Omental fat pad (tissue), 3 donors: ENCODE measurements at regions not wholly inside any gene's neighbourhood (a gene's known extent, or its start where the extent isn't known, plus 50 kb on each side); places are given as distances from the start of the nearest gene placed in this dataset.

Experiments
- ATAC-seq: fragments of 150-250 bp; one replicate; pipeline ENCODE4 v1.9.1; 2016; ENCODE audit warnings: mild to moderate bottlenecking, moderate library complexity; ENCODE audit not compliant: low FRiP score
- DNase-seq: peaks from one replicate; pipeline ENCODE4 v3.0.0-alpha.2; 2019; ENCODE audit warnings: low spot score
- CTCF ChIP-seq, 3 donors: fragments of 450-650 bp; IDR thresholded peaks; one replicate each; pipeline ENCODE4 v1.5.1; 2016 to 2017; ENCODE audit warnings: antibody characterized with exemption in 3 of 3, mild to moderate bottlenecking in 3 of 3, moderate library complexity in 2 of 3

- no peak for TF ChIP-seq CTCF (IDR thresholded peaks at IDR 0.05)
- no peak for DNase-seq
- ATAC-seq = no peak
Observed at GRCh38 chr5:89922161-89922560, 487.4 kb downstream of the CETN3 start.

GRCh38 chr5:89917112-89917511 is 492.4 kb downstream of the CETN3 start:
- no peak for DNase-seq
- no peak for TF ChIP-seq CTCF (IDR thresholded peaks at IDR 0.05)
- no peak for ATAC-seq

- ATAC-seq (no peak), DNase-seq (no peak)
- no peak for TF ChIP-seq CTCF (IDR thresholded peaks at IDR 0.05)
Observed at GRCh38 chr5:89916131-89916530, 493.4 kb downstream of the CETN3 start.

GRCh38 chr5:89908876-89909275 is 500.7 kb downstream of the CETN3 start:
- ATAC-seq (no peak), DNase-seq (no peak)
- no peak for TF ChIP-seq CTCF (IDR thresholded peaks at IDR 0.05)

- DNase-seq (no peak), ATAC-seq (no peak)
- TF ChIP-seq CTCF (IDR thresholded peaks at IDR 0.05) = no peak
Observed at GRCh38 chr5:89904442-89904841, 505.1 kb downstream of the CETN3 start.

- no peak for TF ChIP-seq CTCF (IDR thresholded peaks at IDR 0.05)
- ATAC-seq (no peak), DNase-seq (no peak)
Observed at GRCh38 chr5:89901983-89902382, 507.6 kb downstream of the CETN3 start.

- DNase-seq = no peak
- no peak for ATAC-seq
- no peak for TF ChIP-seq CTCF (IDR thresholded peaks at IDR 0.05)
Observed at GRCh38 chr5:89901346-89901745, 508.2 kb downstream of the CETN3 start.
